T follicular helper cell (primary cell): ENCODE measurements at regions not wholly inside any gene's neighbourhood (a gene's known extent, or its start where the extent isn't known, plus 50 kb on each side); places are given as distances from the start of the nearest gene placed in this dataset.

Experiments used
- DNase-seq: peaks from one replicate; pipeline ENCODE4 v3.0.0-alpha.2; 2020; ENCODE audit warnings: low read depth

GRCh38 chr9:106503759-106504158 lies 359.2 kb upstream of the ZNF462 start:
- no peak for DNase-seq

- DNase-seq, result no peak
Measured at GRCh38 chr9:106526716-106527204, 336.2 kb upstream of the ZNF462 start.

GRCh38 chr9:106528158-106528557 lies 334.8 kb upstream of the ZNF462 start:
- no peak for DNase-seq

- DNase-seq, result no peak
Measured at GRCh38 chr9:106529616-106530015, 333.4 kb upstream of the ZNF462 start.

- DNase-seq, result no peak
Measured at GRCh38 chr9:106531491-106531890, 331.5 kb upstream of the ZNF462 start.

- no peak for DNase-seq
Measured at GRCh38 chr9:106532306-106533015, 330.5 kb upstream of the ZNF462 start.

GRCh38 chr9:106534800-106535199 lies 328.2 kb upstream of the ZNF462 start:
- DNase-seq, result no peak

GRCh38 chr9:106535439-106535838 lies 327.5 kb upstream of the ZNF462 start:
- no peak for DNase-seq

- no peak for DNase-seq
Measured at GRCh38 chr9:106557996-106558667, 304.8 kb upstream of the ZNF462 start.

GRCh38 chr9:106560540-106560939 lies 302.4 kb upstream of the ZNF462 start:
- DNase-seq, result no peak

GRCh38 chr9:106575823-106576222 lies 287.1 kb upstream of the ZNF462 start:
- no peak for DNase-seq

GRCh38 chr9:106576232-106576760 lies 286.7 kb upstream of the ZNF462 start:
- no peak for DNase-seq

- DNase-seq, result no peak
Measured at GRCh38 chr9:106577121-106577520, 285.8 kb upstream of the ZNF462 start.

GRCh38 chr9:106580546-106580945 lies 282.4 kb upstream of the ZNF462 start:
- DNase-seq, result no peak

GRCh38 chr9:106581973-106582372 lies 281.0 kb upstream of the ZNF462 start:
- DNase-seq, result no peak

GRCh38 chr9:106583751-106584150 lies 279.2 kb upstream of the ZNF462 start:
- DNase-seq, result no peak

GRCh38 chr9:106587042-106587441 lies 275.9 kb upstream of the ZNF462 start:
- DNase-seq, result no peak

GRCh38 chr9:106588626-106589025 lies 274.3 kb upstream of the ZNF462 start:
- no peak for DNase-seq

GRCh38 chr9:106590759-106591505 lies 272.0 kb upstream of the ZNF462 start:
- no peak for DNase-seq

GRCh38 chr9:106593201-106593600 lies 269.8 kb upstream of the ZNF462 start:
- no peak for DNase-seq

GRCh38 chr9:106596984-106597383 lies 266.0 kb upstream of the ZNF462 start:
- DNase-seq, result no peak

GRCh38 chr9:106600955-106601560 lies 261.9 kb upstream of the ZNF462 start:
- DNase-seq, result no peak
